Mammary epithelial cell (primary cell): ENCODE measurements at regions not wholly inside any gene's neighbourhood (a gene's known extent, or its start where the extent isn't known, plus 50 kb on each side); places are given as distances from the start of the nearest gene placed in this dataset.

Source experiments
- CTCF ChIP-seq, 2 donors: IDR thresholded peaks in 1 of 2; conservative IDR thresholded peaks in 1 of 2; 2 replicates each; pipeline ENCODE4 v1.5.1; 2011 to 2012; ENCODE audit warnings: inconsistent platforms in 2 of 2, low read length in 2 of 2, mild to moderate bottlenecking in 2 of 2, control low read depth in 1 of 2, low read depth in 1 of 2; ENCODE audit not compliant: insufficient read depth in 1 of 2; ENCODE audit errors: extremely low read depth in 1 of 2
- EZH2 ChIP-seq: IDR thresholded peaks from 2 replicates; pipeline ENCODE4 v1.6.1; 2012; ENCODE audit warnings: low read length, inconsistent platforms, borderline replicate concordance

- peak in 1 of 2 donors; percentile 16 for TF ChIP-seq CTCF (conservative IDR thresholded peaks at IDR 0.05 in 1 of 2, IDR thresholded peaks at IDR 0.05 in 1 of 2; ENCODE audit: extremely low read depth in 1 of 2, insufficient read depth in 1 of 2, low read depth in 1 of 2, low read length in 2 of 2)
- no peak for TF ChIP-seq EZH2
Measured at GRCh38 chr3:195005251-195005620, 265.7 kb downstream of the XXYLT1 start.
